ENCODE measurements at regions not wholly inside any gene's neighbourhood (a gene's known extent, or its start where the extent isn't known, plus 50 kb on each side); places are given as distances from the start of the nearest gene placed in this dataset.

DNA sequence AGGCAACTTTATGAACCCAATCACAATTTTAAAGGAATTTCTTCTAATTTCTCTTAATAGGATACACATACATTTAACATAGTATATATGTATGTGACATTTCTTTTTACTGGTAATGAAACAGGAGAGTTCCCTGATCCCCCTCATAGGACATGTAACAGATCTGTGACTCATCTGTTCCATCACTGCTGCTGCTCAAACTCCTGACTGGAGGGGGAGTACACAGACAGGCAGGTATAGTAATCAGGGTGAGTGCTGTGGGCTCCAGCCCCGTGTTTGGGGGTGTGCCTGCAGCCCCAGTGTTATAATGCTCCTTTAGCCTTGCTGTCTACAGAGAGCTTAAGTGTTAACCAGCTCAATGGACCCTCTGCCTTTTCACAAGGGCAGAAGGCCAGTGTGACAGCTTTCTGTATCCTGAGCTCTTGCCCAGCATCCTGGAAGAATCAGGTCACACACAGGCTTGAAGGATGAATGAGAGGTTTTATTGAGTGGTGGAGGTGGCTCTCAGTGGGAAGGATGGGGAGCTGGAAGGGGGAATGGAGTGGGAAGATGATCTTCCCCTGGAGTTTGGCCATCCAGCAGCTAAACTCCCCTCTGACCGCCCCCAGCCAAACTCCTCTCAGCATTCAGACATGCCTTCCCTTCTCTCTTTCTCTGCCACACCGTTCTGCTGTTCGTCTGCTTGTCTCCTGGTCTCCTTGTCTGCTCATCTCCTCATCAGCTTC is 161.3 kb downstream of the ZNF608 start:
- no peak for DNase-seq (ENCODE audit: low read depth in 2 of 2)

DNA sequence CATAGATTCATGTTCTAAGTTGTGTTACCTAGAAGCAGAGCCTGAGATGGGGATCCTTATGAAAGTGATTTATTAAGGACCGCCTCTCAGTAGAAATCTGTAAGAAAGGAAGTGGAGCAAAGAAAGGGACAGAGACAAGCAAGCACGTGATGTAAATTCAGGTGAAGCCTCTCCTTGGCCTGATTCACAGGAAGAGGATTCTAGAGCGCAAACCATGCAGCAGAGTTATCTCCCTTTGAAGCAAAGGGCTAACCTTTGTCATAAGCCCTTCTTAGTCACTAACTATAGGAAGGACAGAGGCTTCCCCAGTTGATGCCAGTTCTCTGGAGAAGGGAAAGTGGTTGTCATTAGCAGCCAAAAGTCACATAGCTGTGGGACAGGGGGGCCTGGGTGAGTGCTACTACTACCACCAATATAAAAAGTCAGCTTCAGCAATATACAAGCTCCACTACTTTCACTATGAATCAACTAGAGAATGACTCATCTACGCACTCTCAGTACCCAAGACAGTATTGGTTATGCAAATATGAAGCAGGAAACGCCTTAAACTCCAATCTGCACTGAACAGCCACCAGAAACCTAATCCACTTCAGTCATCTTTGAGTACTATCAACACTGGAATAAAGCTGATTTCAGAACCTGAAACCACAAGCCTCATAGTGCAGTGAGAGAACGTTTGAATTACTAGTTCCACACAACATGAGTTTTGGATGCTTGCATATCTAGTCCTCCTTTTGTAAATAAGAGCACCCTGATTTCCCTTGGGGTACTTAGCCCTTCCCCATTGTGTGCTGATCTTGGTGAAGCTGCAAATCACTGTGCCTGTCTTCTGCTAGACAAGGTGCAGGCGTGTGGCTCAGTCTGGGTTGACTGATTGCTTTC is 162.7 kb downstream of the ZNF608 start:
- peak; percentile 76 to 80 for DNase-seq (ENCODE audit: low read depth in 2 of 2)

DNA sequence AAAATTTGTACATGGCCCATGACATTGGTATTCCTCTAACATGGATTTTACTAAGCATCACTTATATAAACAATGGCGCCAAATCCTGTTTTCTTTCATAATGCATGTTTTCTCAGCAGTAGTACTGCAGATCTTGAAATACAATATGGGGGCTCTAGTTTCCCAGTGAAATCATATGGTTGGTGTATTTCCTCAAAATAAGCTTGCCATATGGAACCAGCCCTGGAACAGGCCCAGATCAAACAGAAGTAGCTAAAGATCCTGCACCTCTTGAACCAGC is 163.9 kb downstream of the ZNF608 start:
- no peak for DNase-seq (ENCODE audit: low read depth in 2 of 2)

DNA sequence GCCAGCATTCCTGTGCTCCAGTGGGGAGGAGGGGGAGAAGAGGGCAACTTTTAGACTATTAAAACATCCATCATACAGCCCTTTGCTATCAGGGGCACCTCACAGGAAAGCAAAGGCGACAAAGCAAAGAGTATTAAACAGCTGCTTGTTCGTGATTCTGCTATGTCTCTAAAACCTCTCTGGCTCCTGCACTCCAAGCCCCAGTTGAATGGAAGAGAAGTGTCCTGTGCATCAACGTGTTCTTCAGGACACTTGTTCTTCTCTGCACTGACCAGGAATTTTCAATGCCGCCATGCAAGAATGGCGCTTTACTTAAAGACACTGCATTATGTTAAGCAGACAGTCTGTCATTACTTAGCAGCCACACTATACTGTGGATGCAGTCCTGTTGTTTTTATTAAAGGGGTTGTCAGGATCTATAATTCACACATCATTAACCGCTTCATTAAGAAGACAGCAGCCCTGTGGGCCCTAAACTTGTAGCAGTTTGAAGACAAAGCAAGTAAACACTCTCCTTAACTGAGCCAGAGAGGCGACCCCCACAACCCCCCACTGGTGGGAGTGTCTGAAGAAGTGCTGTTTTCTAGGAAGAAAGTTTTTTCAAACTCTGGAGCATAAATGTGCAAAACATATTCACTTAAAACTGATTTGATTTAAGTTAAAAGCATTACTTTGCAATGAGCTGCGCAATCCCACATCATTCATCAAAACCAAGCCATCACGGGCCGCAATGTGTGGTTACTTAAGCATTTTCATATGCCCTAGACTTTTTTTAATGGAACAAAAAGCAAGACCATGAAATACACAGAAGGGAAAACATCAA is 164.5 kb downstream of the ZNF608 start:
- peak; percentile 70 to 75 for DNase-seq (ENCODE audit: low read depth in 2 of 2)

DNA sequence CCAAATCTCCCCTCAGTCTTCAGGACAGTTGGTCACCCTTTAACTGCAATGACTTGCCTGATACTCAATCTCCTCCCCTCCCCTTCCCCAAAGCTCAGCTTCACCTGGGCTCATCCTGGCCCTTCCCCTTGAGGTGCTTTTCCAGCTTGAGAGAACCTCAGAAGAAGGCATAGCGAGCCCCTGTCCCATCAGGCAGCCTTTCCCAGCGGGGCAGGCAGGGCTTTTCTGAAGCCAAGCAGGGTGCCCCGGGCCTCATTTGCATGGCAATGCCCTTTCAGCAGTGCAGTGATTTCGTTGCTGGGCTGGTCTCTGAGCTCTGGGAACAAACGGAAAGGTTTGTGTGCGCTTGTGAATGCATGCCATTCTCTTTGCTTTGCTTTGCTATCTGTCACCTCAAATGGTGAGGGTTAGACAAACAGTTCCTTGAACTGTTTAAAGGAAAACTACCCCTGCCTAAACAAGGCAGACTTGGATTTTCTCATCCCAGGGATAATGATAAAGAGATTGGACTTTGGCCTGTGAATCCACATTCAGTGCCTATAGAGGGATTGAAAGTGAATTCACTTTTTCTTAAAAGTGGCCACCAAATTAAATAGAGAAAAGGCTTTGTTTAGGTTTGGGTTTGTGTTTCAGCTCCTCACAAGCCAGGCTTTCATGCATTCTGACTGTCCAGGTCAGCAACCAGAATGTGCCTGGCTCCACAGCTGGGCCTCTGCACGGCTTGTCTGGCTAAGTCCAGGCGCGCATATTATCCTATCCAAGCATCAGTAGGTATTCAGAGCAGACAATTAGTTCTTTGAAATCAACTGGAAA is 165.3 kb downstream of the ZNF608 start:
- no peak for DNase-seq (ENCODE audit: low read depth in 2 of 2)

DNA sequence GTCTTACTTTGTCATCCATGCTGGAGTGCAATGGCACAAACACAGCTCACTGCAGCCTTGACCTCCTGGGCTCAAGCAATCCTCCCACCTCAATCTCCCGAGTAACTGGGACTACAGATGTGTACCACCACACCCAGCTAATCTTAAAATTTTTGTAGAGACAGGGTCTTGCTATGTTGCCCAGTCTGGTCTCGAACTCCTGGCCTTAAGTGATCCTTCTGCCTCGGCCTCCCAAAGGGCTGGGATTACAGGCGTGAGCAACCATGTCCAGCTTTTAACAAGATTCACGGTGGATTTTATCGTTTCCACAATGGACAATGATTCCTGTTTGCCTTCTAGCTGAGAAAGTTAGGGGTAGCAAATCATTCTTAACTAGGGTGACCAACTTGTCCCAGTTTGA is 165.9 kb downstream of the ZNF608 start:
- no peak for DNase-seq (ENCODE audit: low read depth in 2 of 2)

DNA sequence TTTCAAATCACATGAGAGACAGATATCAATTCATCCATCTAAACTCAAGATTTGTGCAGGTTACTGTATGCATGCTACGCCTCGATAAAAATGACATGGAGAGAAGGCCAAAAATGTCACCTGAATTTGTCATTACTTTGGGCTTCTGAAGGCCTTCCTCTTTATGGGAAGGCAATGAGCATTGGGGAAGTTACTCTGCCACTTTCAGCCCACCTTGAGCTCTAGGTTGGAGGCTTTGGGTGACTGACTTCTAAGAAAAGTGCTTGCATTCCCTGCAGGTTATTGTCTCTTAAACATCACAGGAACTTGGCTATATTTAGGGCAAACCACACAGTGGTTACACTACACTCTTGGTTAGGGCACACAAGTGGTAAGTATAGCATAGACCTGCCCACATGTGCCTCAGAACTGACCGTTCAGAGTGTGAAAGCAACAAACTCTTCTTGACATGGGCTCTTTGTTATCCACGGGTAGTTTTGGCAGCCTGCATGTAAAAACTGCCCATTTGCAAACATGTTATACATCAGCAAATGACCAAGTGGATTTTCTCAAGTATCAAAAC is 169.5 kb downstream of the ZNF608 start:
- DNase-seq (ENCODE audit: low read depth in 2 of 2): no peak

DNA sequence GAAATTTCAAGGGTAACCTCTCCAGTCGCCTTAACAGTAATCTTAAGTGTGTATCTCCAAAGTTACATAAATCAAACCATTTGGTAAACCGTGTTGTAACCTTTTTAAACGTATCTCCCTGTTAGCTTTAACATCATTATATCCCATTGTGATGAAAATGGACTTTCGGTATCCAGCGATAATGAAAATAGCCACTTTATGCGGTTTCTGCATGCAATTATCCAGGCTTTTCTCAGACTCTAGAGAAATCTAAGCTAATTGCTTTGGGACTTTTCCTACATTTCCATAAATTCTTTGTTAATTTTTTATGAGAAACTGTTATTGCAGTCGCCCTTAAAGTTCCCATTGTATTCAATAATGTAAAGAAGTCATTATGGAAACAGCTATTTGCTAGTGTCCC is 170.7 kb downstream of the ZNF608 start:
- DNase-seq (ENCODE audit: low read depth in 2 of 2): no peak

DNA sequence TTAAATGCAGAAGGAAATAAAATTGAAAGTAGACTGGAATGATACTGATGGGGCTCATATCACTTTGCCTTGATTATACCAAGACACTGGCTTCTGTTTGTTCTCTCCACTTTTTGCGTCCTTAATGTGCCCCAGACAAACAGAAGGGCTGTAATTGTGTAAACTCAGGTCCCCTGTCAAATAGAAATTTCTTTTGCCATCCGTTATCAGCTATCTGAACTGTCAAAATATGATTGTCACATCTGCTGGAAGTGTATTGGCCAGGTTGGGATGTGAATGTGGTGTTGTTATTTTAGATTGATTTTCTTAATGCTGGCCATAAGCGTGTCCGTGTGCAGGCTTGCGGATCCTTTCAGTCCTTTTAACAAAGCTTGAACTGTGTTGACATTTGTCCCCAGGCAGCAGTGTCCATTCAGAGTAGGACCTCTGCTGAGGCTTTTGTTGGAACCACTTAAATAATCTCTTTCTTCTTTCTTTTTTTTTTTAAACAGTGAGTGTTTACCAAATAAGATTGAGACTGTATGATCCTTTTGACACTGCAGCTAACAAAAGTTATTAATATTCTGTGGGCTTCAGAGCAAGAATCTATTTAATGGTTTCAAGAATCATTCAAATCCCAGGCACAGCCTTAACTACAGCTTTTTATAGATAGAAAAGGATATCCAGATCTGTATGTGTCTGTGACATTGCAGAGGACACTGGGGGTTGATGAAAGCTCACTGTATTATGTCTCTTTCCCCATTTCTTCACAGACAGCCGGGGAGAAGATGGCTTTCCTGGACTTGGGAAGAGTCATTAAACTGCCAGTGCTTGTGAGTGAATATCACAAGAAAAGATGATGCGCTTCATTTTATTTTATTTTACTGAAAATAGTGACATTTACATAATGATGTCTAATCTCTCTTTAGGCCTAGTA is 171.7 kb downstream of the ZNF608 start:
- no peak for DNase-seq (ENCODE audit: low read depth in 2 of 2)

DNA sequence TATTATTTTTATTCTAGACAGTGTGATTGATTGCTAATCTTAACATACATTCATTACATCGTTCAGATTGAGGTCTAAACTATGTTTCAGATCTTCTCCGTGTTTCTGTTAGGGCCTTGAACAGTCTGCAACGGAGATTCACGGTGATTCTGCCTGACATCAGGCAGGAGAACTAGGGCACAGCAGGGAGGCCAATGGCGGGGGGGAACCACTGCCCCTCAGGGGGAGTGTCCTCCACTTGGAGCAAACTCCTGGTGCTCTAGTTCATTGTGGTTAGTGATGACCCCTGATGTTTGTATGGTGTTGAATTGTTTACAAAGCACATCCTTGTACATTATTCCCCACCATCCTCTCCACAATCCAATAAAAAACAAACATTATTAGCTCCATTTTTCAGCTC is 173.5 kb downstream of the ZNF608 start:
- DNase-seq (ENCODE audit: low read depth in 2 of 2): no peak

DNA sequence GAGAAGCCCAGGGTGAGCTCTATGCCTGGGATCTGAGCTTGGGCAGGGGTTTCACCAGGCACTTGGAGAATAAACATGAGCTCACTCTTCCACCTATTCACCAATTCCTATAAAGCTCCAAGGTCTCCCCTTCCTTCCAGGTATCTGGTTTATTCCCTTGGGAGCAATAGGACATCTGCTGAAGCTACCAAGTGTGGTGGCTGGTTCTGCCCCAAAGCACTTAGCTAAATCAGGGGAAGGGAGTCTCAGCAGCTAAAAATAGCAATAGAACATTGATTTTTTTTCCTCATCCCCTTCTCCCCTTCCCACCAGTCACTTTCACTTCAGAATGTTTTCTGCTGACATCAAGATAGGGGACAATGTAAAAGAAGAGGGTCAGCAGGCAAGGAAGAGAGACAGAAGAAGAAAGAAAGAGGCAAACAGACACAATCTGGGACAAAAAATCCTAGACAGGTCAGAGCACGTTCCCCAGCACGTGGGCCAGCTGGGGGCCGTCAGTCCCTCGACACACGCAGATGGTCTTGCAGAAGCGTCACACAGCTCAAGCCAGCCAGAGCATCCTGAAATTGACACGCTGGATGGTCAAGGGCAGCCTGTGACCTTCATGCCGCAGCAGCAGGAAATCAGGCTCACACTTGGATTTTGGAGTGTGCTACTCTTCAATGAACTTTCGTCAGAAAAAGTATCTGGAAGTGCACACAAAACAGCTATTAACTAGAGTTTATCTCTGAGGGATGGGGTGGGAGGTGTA is 176.0 kb downstream of the ZNF608 start:
- no peak for DNase-seq (ENCODE audit: low read depth in 2 of 2)

DNA sequence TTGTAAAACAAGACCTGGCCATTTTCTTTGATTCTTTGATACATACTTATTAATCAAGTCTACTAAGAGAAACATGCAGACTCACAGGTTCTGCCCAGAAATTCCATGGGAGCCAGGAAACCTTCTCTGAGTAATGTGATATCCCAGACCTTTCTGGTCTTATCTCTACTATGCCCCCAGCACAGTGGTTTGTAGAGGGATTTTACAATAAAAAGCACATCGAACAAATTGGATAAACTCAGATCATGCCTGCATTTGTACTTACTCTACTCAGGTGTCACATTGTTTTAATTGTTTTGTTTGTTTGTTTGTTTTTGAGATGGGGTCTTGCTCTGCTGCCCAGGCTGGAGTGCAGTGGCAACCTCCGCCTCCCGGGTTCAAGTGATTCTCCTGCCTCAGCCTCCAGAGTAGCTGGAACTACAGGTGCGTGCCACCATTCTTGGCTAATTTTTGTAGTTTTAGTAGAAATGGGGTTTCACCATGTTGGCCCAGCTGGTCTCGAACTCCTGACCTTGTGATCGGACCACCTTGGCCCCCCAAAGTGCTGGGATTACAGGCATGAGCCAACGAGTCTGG is 179.5 kb downstream of the ZNF608 start:
- no peak for DNase-seq (ENCODE audit: low read depth in 2 of 2)

DNA sequence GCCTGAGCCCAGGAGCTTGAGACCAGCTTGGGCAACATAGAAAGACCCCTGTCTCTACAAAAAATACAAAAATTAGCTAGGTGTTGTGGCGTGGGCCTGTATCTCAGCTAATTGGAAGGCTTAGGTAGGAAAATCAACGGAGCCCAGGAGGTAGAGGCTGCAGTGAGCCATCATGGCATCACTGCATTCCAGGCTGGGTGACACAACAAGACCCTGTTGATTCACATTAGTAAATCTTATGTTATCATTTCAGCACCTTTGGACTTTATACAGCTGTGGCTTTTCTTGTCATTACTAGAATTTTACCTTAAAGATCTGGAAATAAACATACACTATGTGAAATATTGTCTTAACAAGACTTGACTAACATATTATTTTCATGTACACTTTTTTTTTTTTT is 185.0 kb downstream of the ZNF608 start:
- DNase-seq (ENCODE audit: low read depth in 2 of 2): no peak

DNA sequence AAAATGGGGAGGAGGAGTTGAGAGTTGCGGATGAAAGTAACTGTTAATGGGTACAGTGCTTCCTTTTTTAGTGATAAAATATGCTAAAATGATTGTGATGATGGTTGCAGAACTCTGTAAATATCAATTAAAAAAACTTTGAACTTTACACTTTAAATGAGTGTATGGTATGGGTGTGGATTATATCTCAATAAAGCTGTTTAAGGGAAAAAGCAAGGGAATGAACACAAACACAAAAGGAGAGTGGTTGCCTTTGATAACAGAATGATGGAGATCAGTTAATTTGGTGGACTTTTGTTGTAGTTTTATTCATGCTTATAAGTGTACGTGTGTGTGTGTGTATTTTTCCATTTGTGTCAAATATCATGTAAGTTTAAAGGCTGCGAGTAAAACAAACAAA is 186.1 kb downstream of the ZNF608 start:
- DNase-seq (ENCODE audit: low read depth in 2 of 2): no peak

DNA sequence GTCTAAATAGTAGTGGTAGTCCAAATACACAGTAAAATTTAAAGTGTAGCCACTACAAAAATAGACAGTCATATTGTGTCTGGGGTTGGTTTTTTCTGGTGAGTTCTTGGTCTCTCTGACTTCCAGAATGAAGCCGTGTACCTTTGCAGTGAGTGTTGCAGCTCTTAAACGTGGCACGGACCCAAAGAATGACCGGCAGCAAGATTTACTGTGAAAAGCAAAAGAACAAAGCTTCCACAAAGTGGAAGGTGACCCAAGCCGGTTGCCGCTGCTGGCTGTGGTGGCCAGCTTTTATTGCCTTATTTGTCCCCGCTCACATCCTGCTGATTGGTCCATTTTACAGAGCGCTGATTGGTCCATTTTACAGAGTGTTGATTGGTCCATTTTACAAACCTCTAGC is 188.7 kb downstream of the ZNF608 start:
- no peak for DNase-seq (ENCODE audit: low read depth in 2 of 2)

DNA sequence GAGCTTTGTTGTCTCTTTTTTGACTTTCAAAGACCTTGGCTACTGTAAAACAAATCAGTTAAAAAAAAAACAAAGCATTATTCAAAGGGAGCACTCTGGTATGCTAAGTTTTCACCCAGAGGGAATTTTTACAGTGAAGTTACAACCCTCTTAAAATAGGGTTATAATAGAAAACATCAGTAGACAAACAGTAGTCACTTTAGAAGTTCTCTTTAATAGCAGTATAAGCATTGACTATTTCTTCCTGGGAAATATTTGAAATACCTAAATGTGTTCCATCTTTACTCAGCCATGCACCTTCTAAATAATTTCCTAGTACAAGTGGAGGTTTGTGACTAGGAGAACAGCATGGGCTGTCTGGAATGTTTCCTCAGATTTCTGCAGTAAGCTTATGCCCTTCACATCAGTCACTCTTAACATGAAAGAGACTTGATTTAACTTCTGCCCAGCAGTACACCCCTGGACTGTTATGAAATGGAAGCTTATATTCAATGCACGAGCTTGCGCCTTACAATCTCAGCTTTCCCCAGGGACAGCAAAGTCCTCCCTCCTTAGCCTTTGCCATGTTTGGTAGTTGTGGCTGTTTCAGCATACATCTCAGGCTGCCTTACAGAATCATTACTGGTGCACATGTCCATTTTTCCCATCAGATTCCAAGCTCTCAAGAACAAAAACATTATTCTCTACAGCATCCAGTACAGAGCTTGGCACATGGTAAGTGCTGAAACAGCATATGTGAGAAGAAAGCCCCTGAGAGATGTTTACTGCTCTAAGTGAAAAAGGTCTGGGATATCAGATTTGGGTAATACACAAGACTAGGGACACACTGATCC is 191.5 kb downstream of the ZNF608 start:
- no peak for DNase-seq (ENCODE audit: low read depth in 2 of 2)

DNA sequence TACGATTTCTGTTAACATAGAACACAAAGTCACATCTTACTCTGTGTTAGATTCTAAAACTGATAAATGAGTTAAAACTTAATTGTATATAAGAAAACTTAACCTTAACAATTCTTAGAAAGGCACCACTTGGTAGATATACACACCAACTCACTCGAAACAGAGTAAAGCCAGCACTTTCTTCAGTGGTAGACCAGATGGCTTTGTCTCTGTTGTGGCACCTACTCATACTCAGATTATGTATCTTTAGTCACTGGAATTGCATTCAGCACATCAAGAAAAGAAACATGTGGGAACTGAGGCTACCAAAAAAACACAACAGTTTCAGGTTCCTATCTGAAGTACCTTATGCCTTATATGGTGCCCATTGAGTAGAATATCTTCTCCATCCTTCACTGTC is 192.5 kb downstream of the ZNF608 start:
- no peak for DNase-seq (ENCODE audit: low read depth in 2 of 2)

DNA sequence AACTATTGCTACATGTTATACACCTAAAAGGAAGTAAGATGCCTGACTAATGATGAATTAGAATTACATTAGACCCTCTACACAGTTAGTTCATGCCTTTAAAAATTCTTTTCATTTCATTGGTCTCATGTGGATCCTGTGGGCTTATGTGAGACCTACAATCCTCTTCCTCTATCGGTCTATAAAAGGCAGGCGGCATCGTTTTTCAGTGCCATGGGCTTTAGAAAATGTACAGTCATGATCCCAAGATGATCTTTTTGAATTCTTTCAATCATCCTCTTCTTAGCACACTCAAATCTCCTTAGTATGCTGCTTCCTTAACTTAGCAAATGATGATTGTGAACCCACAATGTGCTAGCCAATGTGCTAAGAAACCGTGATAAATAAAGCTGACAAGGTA is 193.9 kb downstream of the ZNF608 start:
- DNase-seq (ENCODE audit: low read depth in 2 of 2): no peak

DNA sequence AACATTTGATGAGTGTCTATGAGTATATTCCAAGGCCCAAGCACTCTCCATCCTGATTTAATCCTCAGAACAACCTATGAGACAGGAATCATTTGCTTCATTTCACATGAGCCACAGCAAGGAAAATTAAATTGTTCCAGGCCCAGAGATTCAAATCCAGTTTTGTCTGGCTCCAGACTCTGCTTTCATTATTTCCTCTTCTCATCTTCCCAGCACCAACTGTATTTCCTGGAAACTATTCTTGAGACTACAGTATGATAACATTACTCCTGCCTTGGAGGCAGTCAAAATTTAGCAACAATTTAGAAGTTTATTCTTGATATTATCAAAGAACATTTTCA is 194.5 kb downstream of the ZNF608 start:
- DNase-seq (ENCODE audit: low read depth in 2 of 2): no peak

All from fibroblast of skin of left quadriceps (primary cell).